ENCODE measurements at regions not wholly inside any gene's neighbourhood (a gene's known extent, or its start where the extent isn't known, plus 50 kb on each side); places are given as distances from the start of the nearest gene placed in this dataset.

DNA sequence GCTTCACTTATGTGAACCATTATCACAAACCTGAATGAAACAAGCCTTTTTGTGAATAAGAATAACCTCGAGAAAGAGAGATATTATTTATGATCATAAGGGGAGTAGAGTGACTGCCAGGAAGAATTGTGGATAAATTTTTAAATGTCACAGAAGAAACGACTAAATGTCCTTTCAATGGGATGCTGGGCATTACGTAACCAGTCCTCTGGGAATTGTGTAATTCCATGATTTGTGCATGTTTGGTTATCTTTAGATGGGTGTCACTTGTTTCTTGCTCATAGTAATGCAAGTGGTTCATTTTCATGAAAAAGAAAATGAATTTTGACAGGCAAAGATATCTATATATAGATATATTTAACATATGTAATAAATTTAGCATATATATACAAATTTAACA is 379.5 kb upstream of the AGTR1 start:
- no peak overlapping the region for H3K4me3 Mint-ChIP-seq
- TF ChIP-seq, protein P1, sequence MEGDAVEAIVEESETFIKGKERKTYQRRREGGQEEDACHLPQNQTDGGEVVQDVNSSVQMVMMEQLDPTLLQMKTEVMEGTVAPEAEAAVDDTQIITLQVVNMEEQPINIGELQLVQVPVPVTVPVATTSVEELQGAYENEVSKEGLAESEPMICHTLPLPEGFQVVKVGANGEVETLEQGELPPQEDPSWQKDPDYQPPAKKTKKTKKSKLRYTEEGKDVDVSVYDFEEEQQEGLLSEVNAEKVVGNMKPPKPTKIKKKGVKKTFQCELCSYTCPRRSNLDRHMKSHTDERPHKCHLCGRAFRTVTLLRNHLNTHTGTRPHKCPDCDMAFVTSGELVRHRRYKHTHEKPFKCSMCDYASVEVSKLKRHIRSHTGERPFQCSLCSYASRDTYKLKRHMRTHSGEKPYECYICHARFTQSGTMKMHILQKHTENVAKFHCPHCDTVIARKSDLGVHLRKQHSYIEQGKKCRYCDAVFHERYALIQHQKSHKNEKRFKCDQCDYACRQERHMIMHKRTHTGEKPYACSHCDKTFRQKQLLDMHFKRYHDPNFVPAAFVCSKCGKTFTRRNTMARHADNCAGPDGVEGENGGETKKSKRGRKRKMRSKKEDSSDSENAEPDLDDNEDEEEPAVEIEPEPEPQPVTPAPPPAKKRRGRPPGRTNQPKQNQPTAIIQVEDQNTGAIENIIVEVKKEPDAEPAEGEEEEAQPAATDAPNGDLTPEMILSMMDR (conservative IDR thresholded peaks at IDR 0.05): no peak
- H3K36me3 Mint-ChIP-seq (ENCODE audit: low read depth): no peaks in the 10 kb centered on the region
- no peak for DNase-seq (ENCODE audit: low read depth, low spot score)
- H3K27me3 Mint-ChIP-seq (ENCODE audit: low read depth): no peaks in the 10 kb centered on the region
- no peaks in the 10 kb centered on the region for H3K4me1 Mint-ChIP-seq
- no peak overlapping the region for H3K27ac Mint-ChIP-seq (ENCODE audit: unreplicated experiment)
- H3K9me3 Mint-ChIP-seq: peaks cover 2% of the 10 kb centered on the region

DNA sequence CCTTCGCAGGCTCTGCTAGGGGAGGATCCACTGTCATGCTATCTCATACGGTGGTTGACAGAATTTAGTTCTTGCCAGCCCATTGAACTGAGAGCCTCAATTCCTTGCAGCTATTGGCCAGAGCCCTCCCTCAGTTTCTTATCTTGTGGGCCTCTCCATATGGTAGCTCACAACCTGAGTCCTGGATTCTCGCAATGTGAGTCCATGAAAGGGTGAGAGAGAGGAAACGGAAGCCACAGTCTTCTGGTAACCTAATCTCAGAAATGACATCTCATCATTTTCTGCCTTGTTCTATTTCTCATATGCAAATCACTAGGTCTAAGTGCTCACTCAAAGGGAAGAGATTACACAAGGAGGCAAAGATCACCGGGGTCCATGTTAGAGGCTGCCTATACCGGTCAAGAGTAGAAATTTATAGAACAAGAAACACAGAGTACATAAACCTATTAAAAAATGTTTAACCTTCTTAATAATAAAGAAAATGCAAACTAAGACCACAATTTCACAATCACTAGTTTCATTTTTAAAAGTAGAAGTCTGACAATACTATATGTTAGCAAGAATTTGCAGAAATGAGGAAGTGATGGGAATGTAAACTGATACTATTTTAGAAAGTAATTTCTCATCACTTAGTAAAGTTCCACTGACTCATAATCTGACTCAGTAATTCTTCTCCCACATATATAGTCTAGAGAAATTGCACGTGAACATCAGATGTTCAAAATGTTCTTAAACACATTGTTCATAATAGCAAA is 378.4 kb upstream of the AGTR1 start:
- Mint-ChIP-seq H3K27ac (ENCODE audit: unreplicated experiment) (no peak overlapping the region), H3K4me3 (no peak overlapping the region), H3K4me1 (no peaks in the 10 kb centered on the region), H3K27me3 (ENCODE audit: low read depth) (no peaks in the 10 kb centered on the region), H3K9me3 (peaks cover 2% of the 10 kb centered on the region), H3K36me3 (ENCODE audit: low read depth) (no peaks in the 10 kb centered on the region)
- DNase-seq (ENCODE audit: low read depth, low spot score): no peak
- TF ChIP-seq, protein P1 (conservative IDR thresholded peaks at IDR 0.05): no peak

DNA sequence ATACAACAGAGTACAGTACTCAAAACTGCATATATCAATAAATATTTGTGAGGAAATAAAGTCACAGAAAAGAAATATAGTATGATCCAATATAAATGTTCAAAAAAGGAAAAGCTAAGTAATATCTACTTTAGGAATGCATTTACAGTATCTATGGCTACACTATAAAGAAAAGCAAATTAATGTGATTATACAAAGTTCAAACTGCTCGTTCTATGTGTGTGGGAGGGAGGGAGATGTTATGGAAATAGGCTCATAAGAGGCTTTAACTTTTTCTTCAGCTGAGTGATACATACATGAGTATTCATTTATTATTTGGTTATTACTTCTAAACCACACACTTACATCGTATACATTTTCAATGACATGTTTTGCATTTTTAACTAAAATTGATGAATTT is 377.7 kb upstream of the AGTR1 start:
- DNase-seq (ENCODE audit: low read depth, low spot score): no peak
- H3K4me1 Mint-ChIP-seq: peaks cover 5% of the 10 kb centered on the region
- H3K27me3 Mint-ChIP-seq (ENCODE audit: low read depth): no peaks in the 10 kb centered on the region
- peaks cover 7% of the 10 kb centered on the region for H3K9me3 Mint-ChIP-seq
- TF ChIP-seq, protein P1 (conservative IDR thresholded peaks at IDR 0.05): no peak
- H3K36me3 Mint-ChIP-seq (ENCODE audit: low read depth): no peaks in the 10 kb centered on the region
- H3K4me3 Mint-ChIP-seq: no peak overlapping the region
- no peak overlapping the region for H3K27ac Mint-ChIP-seq (ENCODE audit: unreplicated experiment)

DNA sequence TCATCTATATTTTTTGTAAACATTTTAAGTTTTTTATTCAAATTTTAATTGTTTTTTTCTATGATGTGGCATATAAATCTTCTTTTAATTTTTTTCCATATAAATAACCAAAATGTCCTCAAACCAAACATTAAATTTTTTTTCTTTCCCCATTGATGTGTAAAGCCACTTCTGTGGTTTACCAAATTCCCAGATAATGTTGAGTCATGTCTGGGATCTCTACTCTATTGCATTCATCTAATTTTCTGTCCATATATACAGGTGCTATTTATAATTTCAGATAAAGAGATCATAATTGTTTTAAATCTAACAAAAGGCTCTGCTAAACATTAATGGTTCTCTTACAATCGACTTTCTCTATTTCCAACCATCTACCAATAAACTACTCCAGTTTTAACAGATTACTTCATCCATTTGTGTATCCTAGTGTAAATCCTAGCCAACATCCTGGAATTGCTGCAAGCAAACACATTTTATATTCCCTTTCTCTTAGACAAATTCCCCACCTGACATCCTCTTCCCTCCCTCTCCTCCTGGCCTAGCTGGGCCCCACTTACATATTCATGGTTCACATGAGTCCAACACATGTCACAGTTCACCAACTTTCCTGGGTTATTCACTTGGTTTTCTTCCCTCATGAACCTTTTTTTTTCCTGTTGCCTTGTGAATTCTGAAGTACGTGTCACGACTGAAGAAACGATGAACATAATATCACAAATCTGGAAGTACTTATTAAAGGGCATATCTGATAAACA is 368.0 kb upstream of the AGTR1 start:
- Mint-ChIP-seq H3K9me3 (peaks cover 5% of the 10 kb centered on the region), H3K27me3 (ENCODE audit: low read depth) (no peaks in the 10 kb centered on the region), H3K27ac (ENCODE audit: unreplicated experiment) (peak overlapping the region; percentile 81), H3K4me3 (no peak overlapping the region), H3K4me1 (peaks cover 27% of the 10 kb centered on the region), H3K36me3 (ENCODE audit: low read depth) (peaks cover 3% of the 10 kb centered on the region)
- TF ChIP-seq, protein P1 (conservative IDR thresholded peaks at IDR 0.05): no peak
- no peak for DNase-seq (ENCODE audit: low read depth, low spot score)

DNA sequence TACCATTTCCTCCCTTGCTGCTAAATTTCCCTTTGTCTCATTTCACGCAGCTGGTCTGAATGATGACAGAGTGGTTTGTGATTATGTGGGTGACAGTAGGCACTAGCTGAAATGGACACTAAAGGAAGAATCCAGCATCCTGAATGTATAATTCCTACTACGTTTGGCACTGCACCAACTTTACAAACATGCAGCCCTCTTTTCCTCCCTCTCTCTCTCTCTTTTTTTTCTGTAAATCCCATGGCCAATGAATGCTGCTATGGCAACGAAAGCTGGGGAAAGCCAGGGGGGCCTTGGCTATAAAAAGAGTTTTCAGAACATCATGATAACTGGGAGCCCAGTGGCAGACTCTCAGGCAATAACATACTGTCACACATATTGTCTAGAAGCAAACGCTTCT is 367.2 kb upstream of the AGTR1 start:
- Mint-ChIP-seq H3K4me3 (peak overlapping the region; percentile 17), H3K27ac (ENCODE audit: unreplicated experiment) (peak overlapping the region; percentile 68), H3K9me3 (no peaks in the 10 kb centered on the region), H3K4me1 (peaks cover 22% of the 10 kb centered on the region), H3K27me3 (ENCODE audit: low read depth) (no peaks in the 10 kb centered on the region), H3K36me3 (ENCODE audit: low read depth) (peaks cover 3% of the 10 kb centered on the region)
- no peak for DNase-seq (ENCODE audit: low read depth, low spot score)
- TF ChIP-seq, protein P1 (conservative IDR thresholded peaks at IDR 0.05): no peak

Data from neural crest cell (in vitro differentiated cells).